Mammary epithelial cell (primary cell): ENCODE measurements at regions not wholly inside any gene's neighbourhood (a gene's known extent, or its start where the extent isn't known, plus 50 kb on each side); places are given as distances from the start of the nearest gene placed in this dataset.

ENCODE experiments used
- CTCF ChIP-seq, 2 donors: IDR thresholded peaks in 1 of 2; conservative IDR thresholded peaks in 1 of 2; 2 replicates each; pipeline ENCODE4 v1.5.1; 2011 to 2012; ENCODE audit warnings: inconsistent platforms in 2 of 2, low read length in 2 of 2, mild to moderate bottlenecking in 2 of 2, control low read depth in 1 of 2, low read depth in 1 of 2; ENCODE audit not compliant: insufficient read depth in 1 of 2; ENCODE audit errors: extremely low read depth in 1 of 2
- EZH2 ChIP-seq: IDR thresholded peaks from 2 replicates; pipeline ENCODE4 v1.6.1; 2012; ENCODE audit warnings: low read length, inconsistent platforms, borderline replicate concordance

GRCh38 chr18:46302528-46303485, 198.6 kb downstream of the HAUS1 start:
- TF ChIP-seq CTCF (conservative IDR thresholded peaks at IDR 0.05 in 1 of 2, IDR thresholded peaks at IDR 0.05 in 1 of 2; ENCODE audit: extremely low read depth in 1 of 2, insufficient read depth in 1 of 2, low read depth in 1 of 2, low read length in 2 of 2) (no peak), EZH2 (no peak)
